Bronchial epithelial cell (primary cell): ENCODE measurements at regions not wholly inside any gene's neighbourhood (a gene's known extent, or its start where the extent isn't known, plus 50 kb on each side); places are given as distances from the start of the nearest gene placed in this dataset.

ENCODE experiments used
- DNase-seq: peaks from one replicate; pipeline ENCODE4 v3.0.0-alpha.2; 2010; ENCODE audit warnings: low read depth
- FAIRE-seq: peaks from 2 replicates; lab custom pipeline; 2011; peaks lifted over from hg19 to GRCh38; lab: Jason Lieb, UNC
- H3K27me3 ChIP-seq: 2 replicates; pipeline ENCODE4 v1.5.1; 2011; ENCODE audit warnings: low read length; ENCODE audit not compliant: control insufficient read depth, insufficient read depth
- H3K36me3 ChIP-seq: 2 replicates; pipeline ENCODE4 v1.5.1; 2011; ENCODE audit warnings: low read length; ENCODE audit not compliant: control insufficient read depth, insufficient read depth
- H3K4me3 ChIP-seq: 2 replicates; pipeline ENCODE4 v1.5.1; 2011; ENCODE audit warnings: mild to moderate bottlenecking, low read depth, low read length, control low read depth
- CTCF ChIP-seq: IDR thresholded peaks from 2 replicates; pipeline ENCODE4 v1.5.1; 2011; ENCODE audit warnings: mild to moderate bottlenecking, moderate library complexity, low read length, control low read depth, inconsistent platforms; ENCODE audit not compliant: insufficient read depth, severe bottlenecking

- TF ChIP-seq CTCF, result no peak
- no peak for FAIRE-seq
- H3K36me3 ChIP-seq, result no peaks in the 10 kb centered on the region
These were observed 348.1 kb downstream of the ANKRD7 start for GRCh38 chr7:118572604-118573003.

DNA sequence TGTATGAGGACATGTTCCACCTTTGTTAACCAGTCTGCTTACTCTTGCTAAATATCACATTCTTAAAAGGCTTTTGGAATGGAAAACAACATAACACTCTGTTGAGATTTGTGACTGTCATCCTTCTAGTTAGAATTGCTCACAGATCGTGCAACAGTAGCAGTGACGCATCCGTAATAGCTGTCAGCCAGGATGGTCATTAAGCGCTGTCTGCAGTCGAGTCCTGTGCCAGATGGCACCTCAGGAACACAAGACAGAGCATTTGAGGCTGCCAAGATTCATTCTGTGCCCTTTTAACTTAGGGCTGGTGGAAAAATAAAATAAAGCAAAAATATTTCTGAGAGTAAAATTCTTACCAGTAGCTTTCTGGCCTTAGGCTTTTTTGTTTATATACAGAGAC lies 348.6 kb downstream of the ANKRD7 start:
- Histone ChIP-seq H3K36me3 (no peaks in the 10 kb centered on the region), H3K4me3 (no peak overlapping the region), H3K27me3 (no peaks in the 10 kb centered on the region)
- FAIRE-seq (no peak), DNase-seq (no peak)
- TF ChIP-seq CTCF, result no peak

More at GRCh38 chr7:118572604-118573003, 348.1 kb downstream of the ANKRD7 start:
- Histone ChIP-seq H3K27me3 (no peaks in the 10 kb centered on the region), H3K4me3 (no peak overlapping the region)
- no peak for DNase-seq

- Histone ChIP-seq H3K27me3 (no peaks in the 10 kb centered on the region), H3K36me3 (no peaks in the 10 kb centered on the region), H3K4me3 (no peak overlapping the region)
- no peak for TF ChIP-seq CTCF
- FAIRE-seq, result no peak
- no peak for DNase-seq
These were observed 351.0 kb downstream of the ANKRD7 start for GRCh38 chr7:118575393-118575948.

- FAIRE-seq (no peak), DNase-seq (no peak)
- TF ChIP-seq CTCF, result no peak
- no peak overlapping the region for H3K4me3 ChIP-seq
- H3K36me3 ChIP-seq, result no peaks in the 10 kb centered on the region
- H3K27me3 ChIP-seq, result no peaks in the 10 kb centered on the region
These were observed 356.4 kb downstream of the ANKRD7 start for GRCh38 chr7:118580743-118581382.

DNA sequence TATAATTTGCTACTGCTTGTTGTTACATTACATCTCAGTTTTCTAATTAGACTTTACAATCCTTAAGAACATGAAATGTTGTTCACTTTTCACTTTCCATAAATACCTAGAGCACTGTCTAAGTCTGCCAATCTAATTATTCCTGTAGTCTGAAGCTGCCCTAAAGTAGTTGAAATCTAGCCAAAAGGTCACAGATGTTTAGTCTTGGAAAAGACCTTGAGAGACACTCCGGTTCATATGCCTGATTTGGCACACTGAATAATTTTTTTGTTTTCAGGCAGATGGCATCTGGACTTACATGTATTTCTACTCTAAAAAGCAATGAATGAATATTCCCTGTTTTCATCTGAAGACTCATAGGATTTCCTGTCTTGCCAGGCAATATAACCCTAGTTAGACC lies 359.1 kb downstream of the ANKRD7 start:
- TF ChIP-seq CTCF, result no peak
- Histone ChIP-seq H3K36me3 (no peaks in the 10 kb centered on the region), H3K4me3 (no peak overlapping the region), H3K27me3 (no peaks in the 10 kb centered on the region)
- DNase-seq (no peak), FAIRE-seq (no peak)

GRCh38 chr7:118586248-118586647 lies 361.7 kb downstream of the ANKRD7 start:
- H3K27me3 ChIP-seq, result no peaks in the 10 kb centered on the region
- DNase-seq, result no peak
- no peaks in the 10 kb centered on the region for H3K36me3 ChIP-seq
- H3K4me3 ChIP-seq, result no peak overlapping the region
- FAIRE-seq, result no peak
- no peak for TF ChIP-seq CTCF
